ENCODE measurements at regions not wholly inside any gene's neighbourhood (a gene's known extent, or its start where the extent isn't known, plus 50 kb on each side); places are given as distances from the start of the nearest gene placed in this dataset.

DNA sequence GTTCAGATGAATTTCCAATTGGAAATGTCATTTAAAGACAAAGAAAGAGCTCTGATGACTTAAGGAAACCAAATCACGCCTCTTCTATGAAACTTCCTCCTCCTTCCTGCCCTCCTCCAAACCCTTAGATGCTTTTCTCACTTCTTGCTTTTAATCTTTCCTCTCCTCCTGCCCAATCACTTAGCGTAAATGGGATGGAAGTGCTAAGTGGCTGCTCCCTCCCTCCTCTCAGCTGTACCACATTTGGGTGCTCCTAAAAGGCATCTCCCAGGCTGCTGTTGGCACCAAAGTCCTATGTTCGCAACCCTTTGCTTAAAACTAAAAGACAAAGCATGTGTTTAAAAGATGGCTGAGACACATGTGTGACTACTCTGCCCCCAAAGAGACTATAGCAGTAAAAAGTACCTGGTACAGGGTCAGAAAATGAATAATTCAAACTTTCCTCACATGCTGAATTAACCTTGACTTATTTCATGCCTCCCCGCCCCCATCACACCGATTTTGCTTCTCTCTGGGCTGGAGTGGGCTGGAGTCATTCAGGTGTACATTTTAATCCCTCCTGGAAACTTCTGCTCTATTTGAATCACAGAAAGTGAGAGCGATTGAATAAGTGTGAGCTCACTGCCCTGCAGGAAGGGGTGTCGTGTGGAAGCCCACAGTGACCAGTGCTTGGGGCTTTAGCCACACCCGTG, 59.2 kb upstream of the KLF7 start:
- TF ChIP-seq, protein P1, sequence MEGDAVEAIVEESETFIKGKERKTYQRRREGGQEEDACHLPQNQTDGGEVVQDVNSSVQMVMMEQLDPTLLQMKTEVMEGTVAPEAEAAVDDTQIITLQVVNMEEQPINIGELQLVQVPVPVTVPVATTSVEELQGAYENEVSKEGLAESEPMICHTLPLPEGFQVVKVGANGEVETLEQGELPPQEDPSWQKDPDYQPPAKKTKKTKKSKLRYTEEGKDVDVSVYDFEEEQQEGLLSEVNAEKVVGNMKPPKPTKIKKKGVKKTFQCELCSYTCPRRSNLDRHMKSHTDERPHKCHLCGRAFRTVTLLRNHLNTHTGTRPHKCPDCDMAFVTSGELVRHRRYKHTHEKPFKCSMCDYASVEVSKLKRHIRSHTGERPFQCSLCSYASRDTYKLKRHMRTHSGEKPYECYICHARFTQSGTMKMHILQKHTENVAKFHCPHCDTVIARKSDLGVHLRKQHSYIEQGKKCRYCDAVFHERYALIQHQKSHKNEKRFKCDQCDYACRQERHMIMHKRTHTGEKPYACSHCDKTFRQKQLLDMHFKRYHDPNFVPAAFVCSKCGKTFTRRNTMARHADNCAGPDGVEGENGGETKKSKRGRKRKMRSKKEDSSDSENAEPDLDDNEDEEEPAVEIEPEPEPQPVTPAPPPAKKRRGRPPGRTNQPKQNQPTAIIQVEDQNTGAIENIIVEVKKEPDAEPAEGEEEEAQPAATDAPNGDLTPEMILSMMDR (IDR thresholded peaks at IDR 0.05; ENCODE audit: low read depth, low read length, missing input control) = no peak
- no peak for TF ChIP-seq TAF1 (conservative IDR thresholded peaks at IDR 0.05)
- TF ChIP-seq, protein P2, sequence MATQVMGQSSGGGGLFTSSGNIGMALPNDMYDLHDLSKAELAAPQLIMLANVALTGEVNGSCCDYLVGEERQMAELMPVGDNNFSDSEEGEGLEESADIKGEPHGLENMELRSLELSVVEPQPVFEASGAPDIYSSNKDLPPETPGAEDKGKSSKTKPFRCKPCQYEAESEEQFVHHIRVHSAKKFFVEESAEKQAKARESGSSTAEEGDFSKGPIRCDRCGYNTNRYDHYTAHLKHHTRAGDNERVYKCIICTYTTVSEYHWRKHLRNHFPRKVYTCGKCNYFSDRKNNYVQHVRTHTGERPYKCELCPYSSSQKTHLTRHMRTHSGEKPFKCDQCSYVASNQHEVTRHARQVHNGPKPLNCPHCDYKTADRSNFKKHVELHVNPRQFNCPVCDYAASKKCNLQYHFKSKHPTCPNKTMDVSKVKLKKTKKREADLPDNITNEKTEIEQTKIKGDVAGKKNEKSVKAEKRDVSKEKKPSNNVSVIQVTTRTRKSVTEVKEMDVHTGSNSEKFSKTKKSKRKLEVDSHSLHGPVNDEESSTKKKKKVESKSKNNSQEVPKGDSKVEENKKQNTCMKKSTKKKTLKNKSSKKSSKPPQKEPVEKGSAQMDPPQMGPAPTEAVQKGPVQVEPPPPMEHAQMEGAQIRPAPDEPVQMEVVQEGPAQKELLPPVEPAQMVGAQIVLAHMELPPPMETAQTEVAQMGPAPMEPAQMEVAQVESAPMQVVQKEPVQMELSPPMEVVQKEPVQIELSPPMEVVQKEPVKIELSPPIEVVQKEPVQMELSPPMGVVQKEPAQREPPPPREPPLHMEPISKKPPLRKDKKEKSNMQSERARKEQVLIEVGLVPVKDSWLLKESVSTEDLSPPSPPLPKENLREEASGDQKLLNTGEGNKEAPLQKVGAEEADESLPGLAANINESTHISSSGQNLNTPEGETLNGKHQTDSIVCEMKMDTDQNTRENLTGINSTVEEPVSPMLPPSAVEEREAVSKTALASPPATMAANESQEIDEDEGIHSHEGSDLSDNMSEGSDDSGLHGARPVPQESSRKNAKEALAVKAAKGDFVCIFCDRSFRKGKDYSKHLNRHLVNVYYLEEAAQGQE (IDR thresholded peaks at IDR 0.05) = no peak
- TF ChIP-seq, protein P3, sequence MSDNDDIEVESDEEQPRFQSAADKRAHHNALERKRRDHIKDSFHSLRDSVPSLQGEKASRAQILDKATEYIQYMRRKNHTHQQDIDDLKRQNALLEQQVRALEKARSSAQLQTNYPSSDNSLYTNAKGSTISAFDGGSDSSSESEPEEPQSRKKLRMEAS (IDR thresholded peaks at IDR 0.05) = no peak
- TF ChIP-seq NR2F2 (IDR thresholded peaks at IDR 0.05) = no peak
- TF ChIP-seq SP1 (IDR thresholded peaks at IDR 0.05) = no peak
- TF ChIP-seq FOXA1 (IDR thresholded peaks at IDR 0.05) = no peak

Measured in liver (tissue), 3 donors.